GM23338 (cell line): ENCODE measurements at regions not wholly inside any gene's neighbourhood (a gene's known extent, or its start where the extent isn't known, plus 50 kb on each side); places are given as distances from the start of the nearest gene placed in this dataset.

ENCODE experiments used
- ATAC-seq: fragments of 200-7000 bp; cut with Tn5 transposase; 3 replicates; pipeline ENCODE4 v1.9.1; 2020
- DNase-seq: peaks from one replicate; pipeline ENCODE4 v3.0.0-alpha.2; 2015; ENCODE audit warnings: low spot score
- H2AFZ ChIP-seq: fragments of 200-600 bp; sonication (generic); 2 replicates; pipeline ENCODE4 v1.8.0; 2016; ENCODE audit warnings: antibody characterized with exemption, mild to moderate bottlenecking, moderate library complexity
- H3F3A ChIP-seq: fragments of 200-600 bp; sonication (generic); replicated peaks from 2 replicates; pipeline ENCODE4 v1.8.0; 2017; ENCODE audit warnings: antibody characterized with exemption, mixed run types, low read depth
- H3K27ac ChIP-seq: fragments of 200-600 bp; sonication (generic); 2 replicates; pipeline ENCODE4 v1.6.1; 2016; ENCODE audit warnings: low read depth
- H3K27me3 ChIP-seq: fragments of 200-600 bp; sonication (generic); 2 replicates; pipeline ENCODE4 v1.8.0; 2016; ENCODE audit warnings: mild to moderate bottlenecking, mixed run types, moderate library complexity; ENCODE audit not compliant: insufficient read depth
- H3K36me3 ChIP-seq: fragments of 200-600 bp; sonication (generic); 2 replicates; pipeline ENCODE4 v1.8.0; 2016; ENCODE audit warnings: mild to moderate bottlenecking; ENCODE audit not compliant: insufficient read depth
- H3K4me1 ChIP-seq: fragments of 200-600 bp; sonication (generic); 2 replicates; pipeline ENCODE4 v1.8.0; 2016; ENCODE audit warnings: mild to moderate bottlenecking, moderate library complexity; ENCODE audit not compliant: insufficient read depth
- H3K4me2 ChIP-seq: fragments of 200-600 bp; sonication (generic); 2 replicates; pipeline ENCODE4 v1.7.1; 2017; ENCODE audit warnings: mixed run types
- H3K4me3 ChIP-seq: fragments of 200-600 bp; sonication (generic); 2 replicates; pipeline ENCODE4 v1.6.1; 2016; ENCODE audit warnings: mixed run types
- H3K79me2 ChIP-seq: fragments of 200-600 bp; sonication (generic); replicated peaks from 2 replicates; pipeline ENCODE4 v1.8.0; 2017; ENCODE audit warnings: mild to moderate bottlenecking; ENCODE audit not compliant: insufficient read depth
- H3K9me2 ChIP-seq: fragments of 200-600 bp; sonication (generic); 2 replicates; pipeline ENCODE4 v1.8.0; 2017; ENCODE audit not compliant: insufficient read depth
- H4K20me1 ChIP-seq: fragments of 200-600 bp; sonication (generic); replicated peaks from 2 replicates; pipeline ENCODE4 v1.8.0; 2017; ENCODE audit warnings: mild to moderate bottlenecking; ENCODE audit not compliant: insufficient read depth
- H3K27ac Mint-ChIP-seq: 2 replicates; pipeline ENCODE4 v1.8.0; 2020; ENCODE audit warnings: inconsistent platforms, mild to moderate bottlenecking, moderate library complexity, mixed read lengths
- H3K27me3 Mint-ChIP-seq: 3 replicates; pipeline ENCODE4 v1.8.0; 2022; ENCODE audit warnings: low read depth, mild to moderate bottlenecking, moderate library complexity, mixed read lengths, inconsistent platforms; ENCODE audit not compliant: insufficient read depth, poor library complexity
- H3K36me3 Mint-ChIP-seq: 3 replicates; pipeline ENCODE4 v1.8.0; 2021; ENCODE audit warnings: low read depth, mild to moderate bottlenecking, inconsistent platforms, moderate library complexity, mixed read lengths
- H3K4me1 Mint-ChIP-seq: 3 replicates; pipeline ENCODE4 v1.8.0; 2020; ENCODE audit warnings: mild to moderate bottlenecking, inconsistent platforms, mixed read lengths
- H3K4me3 Mint-ChIP-seq: 3 replicates; pipeline ENCODE4 v1.8.0; 2021; ENCODE audit warnings: moderate library complexity, mild to moderate bottlenecking, inconsistent platforms, mixed read lengths
- H3K9me3 Mint-ChIP-seq: 3 replicates; pipeline ENCODE4 v1.8.0; 2020; ENCODE audit warnings: moderate library complexity, mild to moderate bottlenecking, inconsistent platforms, mixed read lengths
- CTCF ChIP-seq, 2 experiments: fragments of 200-600 bp in 1 of 2; sonication (generic) in 1 of 2; conservative IDR thresholded peaks; 2 replicates each; pipeline versions ENCODE4 v1.5.1 to v1.6.1; 2016 to 2017; ENCODE audit warnings: antibody characterized with exemption in 2 of 2, low read depth in 2 of 2, mild to moderate bottlenecking in 2 of 2, moderate library complexity in 1 of 2
- POLR2AphosphoS5 ChIP-seq: IDR thresholded peaks from 2 replicates; pipeline ENCODE4 v1.6.1; 2016; ENCODE audit warnings: antibody characterized with exemption, low read depth
- STAT1 ChIP-seq: IDR thresholded peaks from one replicate; pipeline ENCODE4 v1.6.1; 2016; ENCODE audit warnings: antibody characterized with exemption; ENCODE audit not compliant: unreplicated experiment
- ZNF462 ChIP-seq: fragments of 250-450 bp; sonication (Bioruptor Pico); IDR thresholded peaks from 2 replicates; pipeline ENCODE4 v1.5.0; 2020; ENCODE audit warnings: mild to moderate bottlenecking, moderate library complexity

GRCh38 chr2:128602038-128602698, 283.5 kb upstream of the HS6ST1 start (continued):
- no peak for TF ChIP-seq ZNF462 (CRISPR knock-in tag)

- no peak overlapping the region for H3K4me3 Mint-ChIP-seq
- TF ChIP-seq POLR2AphosphoS5 (no peak), STAT1 (no peak), CTCF (conservative IDR thresholded peaks at IDR 0.05; ENCODE audit: low read depth in 2 of 2) (0 out of 4 replicates have a peak, but pooled peaks of 1 of the 2 experiments have one; percentile 7)
- no peaks in the 10 kb centered on the region for H3K36me3 ChIP-seq
- peaks cover 3% of the 10 kb centered on the region; the same call in 2 of the 3 replicates for H3K4me1 Mint-ChIP-seq
- peaks cover 2% of the 10 kb centered on the region for H3K4me1 ChIP-seq
- no peak overlapping the region for H3K4me3 ChIP-seq
- H3K9me3 Mint-ChIP-seq: no peaks in the 10 kb centered on the region
- no peaks in the 10 kb centered on the region for H3F3A ChIP-seq
- peaks cover 7% of the 10 kb centered on the region; the same call in 1 of the 2 replicates for H3K9me2 ChIP-seq
- no peak for ATAC-seq
- no peaks in the 10 kb centered on the region for H3K79me2 ChIP-seq
- no peak overlapping the region for H3K27ac Mint-ChIP-seq
- H3K27me3 ChIP-seq: no peaks in the 10 kb centered on the region
- peaks cover 8% of the 10 kb centered on the region for H3K27me3 Mint-ChIP-seq
- H2AFZ ChIP-seq: no peak overlapping the region
- H3K27ac ChIP-seq: no peak overlapping the region
- no peak for DNase-seq
- no peak overlapping the region for H3K4me2 ChIP-seq
- no peaks in the 10 kb centered on the region for H3K36me3 Mint-ChIP-seq
- no peaks in the 10 kb centered on the region for H4K20me1 ChIP-seq
These were observed 284.0 kb upstream of the HS6ST1 start for GRCh38 chr2:128602699-128603101.
